ENCODE measurements at regions not wholly inside any gene's neighbourhood (a gene's known extent, or its start where the extent isn't known, plus 50 kb on each side); places are given as distances from the start of the nearest gene placed in this dataset.

DNA sequence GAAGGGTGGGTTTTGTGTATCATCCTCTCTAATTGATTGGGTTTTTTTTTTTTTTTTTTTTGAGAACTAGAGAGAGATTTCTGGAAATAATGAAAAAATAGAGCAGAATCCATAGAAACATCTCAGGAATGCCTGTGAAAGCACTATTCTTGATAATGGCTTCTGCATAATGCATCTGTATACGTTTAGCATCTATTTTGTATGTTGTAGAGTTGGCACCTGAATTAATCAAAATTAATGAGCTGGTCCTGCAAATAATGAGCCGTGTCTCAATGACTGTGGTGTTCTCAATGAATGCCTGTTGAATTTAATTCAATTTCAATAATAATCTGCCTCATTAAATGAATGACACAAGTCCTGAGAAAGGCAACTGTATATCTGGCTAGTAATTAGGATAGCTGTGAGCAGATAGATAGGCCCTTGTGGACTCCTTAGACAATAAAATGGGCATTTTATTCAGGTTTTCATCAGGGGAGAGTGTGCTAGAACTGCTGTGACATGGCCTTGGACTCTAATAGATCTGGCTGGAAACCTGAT, 70.5 kb upstream of the WDR72 start:
- TF ChIP-seq, protein P1, sequence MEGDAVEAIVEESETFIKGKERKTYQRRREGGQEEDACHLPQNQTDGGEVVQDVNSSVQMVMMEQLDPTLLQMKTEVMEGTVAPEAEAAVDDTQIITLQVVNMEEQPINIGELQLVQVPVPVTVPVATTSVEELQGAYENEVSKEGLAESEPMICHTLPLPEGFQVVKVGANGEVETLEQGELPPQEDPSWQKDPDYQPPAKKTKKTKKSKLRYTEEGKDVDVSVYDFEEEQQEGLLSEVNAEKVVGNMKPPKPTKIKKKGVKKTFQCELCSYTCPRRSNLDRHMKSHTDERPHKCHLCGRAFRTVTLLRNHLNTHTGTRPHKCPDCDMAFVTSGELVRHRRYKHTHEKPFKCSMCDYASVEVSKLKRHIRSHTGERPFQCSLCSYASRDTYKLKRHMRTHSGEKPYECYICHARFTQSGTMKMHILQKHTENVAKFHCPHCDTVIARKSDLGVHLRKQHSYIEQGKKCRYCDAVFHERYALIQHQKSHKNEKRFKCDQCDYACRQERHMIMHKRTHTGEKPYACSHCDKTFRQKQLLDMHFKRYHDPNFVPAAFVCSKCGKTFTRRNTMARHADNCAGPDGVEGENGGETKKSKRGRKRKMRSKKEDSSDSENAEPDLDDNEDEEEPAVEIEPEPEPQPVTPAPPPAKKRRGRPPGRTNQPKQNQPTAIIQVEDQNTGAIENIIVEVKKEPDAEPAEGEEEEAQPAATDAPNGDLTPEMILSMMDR (IDR thresholded peaks at IDR 0.05; ENCODE audit: insufficient read depth, low read depth, low read length), result no peak
- no peak for TF ChIP-seq EZH2 (IDR thresholded peaks at IDR 0.05; ENCODE audit: insufficient read depth, low read length)

All from astrocyte (in vitro differentiated cells and primary cell).